ENCODE measurements at regions not wholly inside any gene's neighbourhood (a gene's known extent, or its start where the extent isn't known, plus 50 kb on each side); places are given as distances from the start of the nearest gene placed in this dataset.

- TF ChIP-seq CTCF (IDR thresholded peaks at IDR 0.05) (no peak), POLR2A (IDR thresholded peaks at IDR 0.05) (no peak)
Observed at GRCh38 chr7:15765753-15766152, 79.3 kb upstream of the MEOX2 start.
